Breast epithelium (tissue), 4 donors: ENCODE measurements at regions not wholly inside any gene's neighbourhood (a gene's known extent, or its start where the extent isn't known, plus 50 kb on each side); places are given as distances from the start of the nearest gene placed in this dataset.

ENCODE experiments used
- DNase-seq, 2 donors: peaks; one replicate each; pipeline ENCODE4 v3.0.0-alpha.2; 2019; ENCODE audit warnings: low spot score in 2 of 2
- H3K27ac ChIP-seq, 2 donors: fragments of 200-600 bp; sonication (generic) in 1 of 2; one replicate each; pipeline ENCODE4 v1.5.1; 2016 to 2019; ENCODE audit warnings: mild to moderate bottlenecking in 1 of 2
- H3K27me3 ChIP-seq, 2 donors: fragments of 200-600 bp; sonication (generic) in 1 of 2; one replicate each; pipeline versions ENCODE4 v1.5.1 to v1.6.0; 2017 to 2019; ENCODE audit warnings: control low read depth in 1 of 2, mild to moderate bottlenecking in 1 of 2
- H3K36me3 ChIP-seq: fragments of 200-600 bp; one replicate; pipeline ENCODE4 v1.5.1; 2019
- H3K4me1 ChIP-seq, 2 donors: fragments of 200-600 bp; sonication (generic); one replicate each; pipeline ENCODE4 v1.5.1; 2016 to 2019; ENCODE audit warnings: control low read depth in 1 of 2
- H3K4me3 ChIP-seq, 3 donors: fragments of 200-600 bp; sonication (generic); 1 replicate in 2 of 3; 2 replicates in 1 of 3; pipeline ENCODE4 v1.5.1; 2016 to 2019; ENCODE audit warnings: mild to moderate bottlenecking in 3 of 3, moderate library complexity in 2 of 3
- H3K9me3 ChIP-seq, 2 donors: fragments of 200-600 bp; sonication (generic) in 1 of 2; one replicate each; pipeline ENCODE4 v1.5.1; 2016 to 2019; ENCODE audit warnings: control low read depth in 1 of 2
- POLR2A ChIP-seq: fragments of 450-650 bp; IDR thresholded peaks from one replicate; pipeline ENCODE4 v1.6.1; 2016; ENCODE audit warnings: antibody characterized with exemption, mild to moderate bottlenecking, moderate library complexity
- POLR2AphosphoS5 ChIP-seq, 3 donors: sonication (generic); formaldehyde crosslinking; IDR thresholded peaks; one replicate each; pipeline ENCODE4 v1.6.1; 2017; ENCODE audit warnings: antibody characterized with exemption in 3 of 3
- intact Hi-C: fragments of 100-400 bp; cut with DNase I; formaldehyde crosslinking; loops from one replicate; pipeline ENCODE4 v1.15.1; 2023; ENCODE audit warnings: low total_unique reads
- TF ChIP-seq, protein P1 (sequence below), 3 donors: fragments of 450-650 bp; IDR thresholded peaks; one replicate each; pipeline ENCODE4 v1.5.1; 2016 to 2017; ENCODE audit warnings: antibody characterized with exemption in 3 of 3, mild to moderate bottlenecking in 3 of 3, moderate library complexity in 3 of 3

DNA sequence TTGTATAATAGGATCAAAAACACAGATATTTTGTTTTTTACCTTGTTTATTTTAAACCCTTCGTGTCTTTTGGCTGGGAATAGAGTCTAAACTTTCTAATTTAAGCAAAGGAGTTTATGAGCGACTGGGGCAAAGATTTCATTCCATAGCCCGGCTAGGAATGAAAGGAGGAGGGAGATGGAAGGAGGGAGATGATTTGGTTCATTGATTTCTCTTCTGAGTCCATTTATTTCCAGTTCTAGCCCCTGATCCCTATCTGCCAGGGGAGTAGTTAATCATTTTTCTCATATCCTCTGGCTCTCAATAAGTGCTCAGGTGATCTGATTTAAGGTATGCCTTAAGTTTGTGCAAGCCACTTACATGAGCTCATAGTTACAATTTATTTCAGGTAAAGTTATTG, 120.0 kb downstream of the SPRY1 start:
- no peak overlapping the region for H3K4me3 ChIP-seq
- H3K27me3 ChIP-seq: no peaks in the 10 kb centered on the region
- H3K36me3 ChIP-seq: no peaks in the 10 kb centered on the region
- DNase-seq: no peak
- intact Hi-C loops: no loop called here
- no peaks in the 10 kb centered on the region for H3K4me1 ChIP-seq
- H3K9me3 ChIP-seq: no peaks in the 10 kb centered on the region
- H3K27ac ChIP-seq: no peak overlapping the region
- TF ChIP-seq POLR2A: no peak
- TF ChIP-seq, protein P1, sequence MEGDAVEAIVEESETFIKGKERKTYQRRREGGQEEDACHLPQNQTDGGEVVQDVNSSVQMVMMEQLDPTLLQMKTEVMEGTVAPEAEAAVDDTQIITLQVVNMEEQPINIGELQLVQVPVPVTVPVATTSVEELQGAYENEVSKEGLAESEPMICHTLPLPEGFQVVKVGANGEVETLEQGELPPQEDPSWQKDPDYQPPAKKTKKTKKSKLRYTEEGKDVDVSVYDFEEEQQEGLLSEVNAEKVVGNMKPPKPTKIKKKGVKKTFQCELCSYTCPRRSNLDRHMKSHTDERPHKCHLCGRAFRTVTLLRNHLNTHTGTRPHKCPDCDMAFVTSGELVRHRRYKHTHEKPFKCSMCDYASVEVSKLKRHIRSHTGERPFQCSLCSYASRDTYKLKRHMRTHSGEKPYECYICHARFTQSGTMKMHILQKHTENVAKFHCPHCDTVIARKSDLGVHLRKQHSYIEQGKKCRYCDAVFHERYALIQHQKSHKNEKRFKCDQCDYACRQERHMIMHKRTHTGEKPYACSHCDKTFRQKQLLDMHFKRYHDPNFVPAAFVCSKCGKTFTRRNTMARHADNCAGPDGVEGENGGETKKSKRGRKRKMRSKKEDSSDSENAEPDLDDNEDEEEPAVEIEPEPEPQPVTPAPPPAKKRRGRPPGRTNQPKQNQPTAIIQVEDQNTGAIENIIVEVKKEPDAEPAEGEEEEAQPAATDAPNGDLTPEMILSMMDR (IDR thresholded peaks at IDR 0.05): no peak
- TF ChIP-seq POLR2AphosphoS5 (IDR thresholded peaks at IDR 0.05): no peak

DNA sequence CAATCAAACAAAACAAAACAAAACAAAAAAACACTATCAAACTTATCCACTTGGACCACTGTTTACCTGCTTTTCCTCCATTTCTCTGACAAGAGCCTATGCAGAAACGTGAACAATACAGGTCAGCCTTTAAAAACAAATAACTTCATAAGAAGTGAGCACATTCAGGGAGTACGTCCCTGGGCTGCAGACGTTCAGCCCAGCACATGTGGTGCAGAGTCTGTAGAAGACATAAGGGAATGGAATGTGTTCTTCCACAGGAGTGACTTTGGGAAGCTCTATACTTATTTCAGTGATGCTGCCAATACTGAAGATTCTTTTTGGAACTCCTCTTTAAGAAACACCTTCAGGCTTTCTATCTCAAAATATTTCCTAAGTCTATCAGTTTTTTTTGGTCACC, 120.6 kb downstream of the SPRY1 start:
- H3K36me3 ChIP-seq: no peaks in the 10 kb centered on the region
- intact Hi-C loops: no loop called here
- no peak for TF ChIP-seq POLR2A
- TF ChIP-seq POLR2AphosphoS5 (IDR thresholded peaks at IDR 0.05): no peak
- TF ChIP-seq, protein P1 (IDR thresholded peaks at IDR 0.05): no peak
- H3K4me1 ChIP-seq: no peaks in the 10 kb centered on the region
- no peaks in the 10 kb centered on the region for H3K9me3 ChIP-seq
- DNase-seq: no peak
- H3K27ac ChIP-seq: no peak overlapping the region
- H3K4me3 ChIP-seq: no peak overlapping the region
- H3K27me3 ChIP-seq: no peaks in the 10 kb centered on the region

DNA sequence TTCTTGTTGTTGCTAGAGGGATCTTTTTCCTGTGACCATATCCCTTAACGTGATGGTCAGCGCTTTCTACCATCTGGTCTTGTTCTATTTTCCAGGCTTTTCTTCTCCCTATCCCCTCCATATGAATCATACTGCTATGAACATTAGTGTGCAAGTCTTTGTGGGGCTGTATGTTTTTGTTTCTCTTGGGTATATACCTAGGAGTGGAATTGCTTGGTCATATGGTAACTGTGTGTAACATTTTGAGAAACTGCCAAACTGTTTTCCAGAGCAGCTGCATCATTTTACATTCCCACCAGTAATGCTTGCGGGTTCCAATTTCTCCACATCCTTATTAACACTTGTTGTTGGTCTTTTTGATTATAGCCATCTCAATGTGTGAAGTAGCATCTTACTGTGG, 121.4 kb downstream of the SPRY1 start:
- TF ChIP-seq POLR2AphosphoS5 (IDR thresholded peaks at IDR 0.05) (no peak), POLR2A (no peak)
- TF ChIP-seq, protein P1 (IDR thresholded peaks at IDR 0.05): no peak
- intact Hi-C loops: no loop called here
- Histone ChIP-seq H3K9me3 (no peaks in the 10 kb centered on the region), H3K4me3 (no peak overlapping the region), H3K27ac (no peak overlapping the region), H3K4me1 (no peaks in the 10 kb centered on the region), H3K36me3 (no peaks in the 10 kb centered on the region), H3K27me3 (no peaks in the 10 kb centered on the region)
- DNase-seq: no peak

DNA sequence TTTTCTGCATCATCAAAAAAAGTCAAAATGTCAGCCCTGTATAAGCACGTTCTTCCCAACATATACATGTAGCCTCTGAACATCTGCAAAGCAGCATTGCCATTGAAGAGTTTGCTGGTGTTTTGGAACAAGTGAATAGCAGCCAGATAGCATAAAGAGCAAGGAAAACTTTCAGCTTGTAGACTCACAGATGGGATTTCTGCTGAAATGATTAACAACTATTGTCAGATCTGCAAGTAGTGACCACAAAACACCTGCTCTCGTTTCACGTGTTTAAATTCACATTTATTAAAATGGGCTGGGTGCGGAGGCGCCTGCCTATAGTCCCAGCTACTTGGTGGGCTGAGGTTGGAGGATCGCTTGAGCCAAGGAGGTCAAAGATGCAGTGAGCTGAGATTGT, 123.7 kb downstream of the SPRY1 start:
- H3K4me1 ChIP-seq: no peaks in the 10 kb centered on the region

DNA sequence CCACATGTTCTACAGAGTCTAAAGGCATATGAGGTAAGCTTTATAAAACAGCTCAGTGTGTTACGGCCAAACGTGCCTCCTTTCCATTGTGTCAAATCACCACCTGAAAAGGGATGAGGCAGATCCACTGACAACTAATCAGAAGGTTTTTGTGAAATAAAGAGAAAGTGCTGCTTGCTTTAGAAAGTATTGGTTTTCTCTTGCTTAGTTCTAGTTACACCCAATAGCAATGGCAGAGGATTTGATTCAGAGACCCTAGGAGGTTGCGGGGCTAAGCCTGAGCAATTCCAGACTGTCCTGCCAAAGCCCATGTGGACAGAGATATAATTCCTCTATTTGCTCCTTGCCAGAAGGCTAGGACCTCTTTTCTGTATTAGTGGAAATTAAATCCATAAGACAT, 125.5 kb downstream of the SPRY1 start:
- Histone ChIP-seq H3K4me1 (no peaks in the 10 kb centered on the region), H3K36me3 (no peaks in the 10 kb centered on the region), H3K9me3 (no peaks in the 10 kb centered on the region), H3K4me3 (no peak overlapping the region), H3K27me3 (no peaks in the 10 kb centered on the region), H3K27ac (no peak overlapping the region)
- TF ChIP-seq POLR2A (no peak), POLR2AphosphoS5 (IDR thresholded peaks at IDR 0.05) (no peak)
- TF ChIP-seq, protein P1 (IDR thresholded peaks at IDR 0.05): no peak
- no peak for DNase-seq
- intact Hi-C loops: no loop called here

More for the DNA sequence above, 123.7 kb downstream of the SPRY1 start:
- intact Hi-C loops: no loop called here
- no peak for DNase-seq
- no peak overlapping the region for H3K4me3 ChIP-seq
- no peak overlapping the region for H3K27ac ChIP-seq
- TF ChIP-seq POLR2A (no peak), POLR2AphosphoS5 (IDR thresholded peaks at IDR 0.05) (no peak)
- TF ChIP-seq, protein P1 (IDR thresholded peaks at IDR 0.05): no peak
- H3K27me3 ChIP-seq: no peaks in the 10 kb centered on the region
- no peaks in the 10 kb centered on the region for H3K9me3 ChIP-seq
- H3K36me3 ChIP-seq: no peaks in the 10 kb centered on the region
